ENCODE measurements at regions not wholly inside any gene's neighbourhood (a gene's known extent, or its start where the extent isn't known, plus 50 kb on each side); places are given as distances from the start of the nearest gene placed in this dataset.

DNA sequence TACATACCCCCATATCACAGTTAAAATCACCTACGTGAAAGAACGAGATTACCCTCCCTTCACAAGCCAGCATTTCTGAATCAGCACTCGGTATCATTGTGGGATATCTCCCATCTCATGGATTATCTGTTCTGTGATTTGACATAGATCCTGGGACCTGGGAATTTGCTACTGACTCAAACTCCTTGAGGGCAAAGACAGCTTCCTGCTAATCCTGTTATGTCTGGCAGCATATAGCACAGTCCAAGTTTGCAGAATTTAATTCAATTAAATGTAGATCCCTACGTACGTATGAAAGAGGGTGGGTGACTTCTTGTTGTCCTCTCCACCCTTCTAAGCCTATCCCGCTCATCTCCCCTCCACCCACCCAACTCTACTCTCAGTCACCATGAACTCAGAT is 476.5 kb downstream of the KLF5 start:
- no peaks in the 10 kb centered on the region for H3K9me1 ChIP-seq (ENCODE audit: insufficient read depth, low read length)
- no peak overlapping the region for H3K4me2 ChIP-seq (ENCODE audit: low read depth, low read length)
- no peak overlapping the region for H2BK20ac ChIP-seq (ENCODE audit: low read depth, low read length)
- H3K14ac ChIP-seq (replicated peaks; ENCODE audit: low read depth, low read length): no peak overlapping the region
- WGBS, 2 experiments (ENCODE audit: extremely low coverage in 2 of 2, insufficient read length in 1 of 2): 100% methylated on average over 1 of the region's 6 CpGs; no CpG with 5 or more reads in 1 of the 2 experiments
- H3K9ac ChIP-seq (ENCODE audit: low read depth, low read length): no peak overlapping the region
- no peaks in the 10 kb centered on the region for H3K9me3 ChIP-seq (ENCODE audit: control insufficient read depth, insufficient read depth, low read length)
- H3K4me1 ChIP-seq (ENCODE audit: control insufficient read depth, insufficient read depth, low read length): no peaks in the 10 kb centered on the region
- BruUV-seq (replicated peaks): no TSS peak
- no peak overlapping the region for H2BK15ac ChIP-seq (ENCODE audit: low read depth, low read length)
- dilution Hi-C loops (cut with HindIII; ENCODE audit: low sequenced_read_pairs, unreplicated experiment): no loop called here
- no peak overlapping the region for H3K23ac ChIP-seq (ENCODE audit: low read depth, low read length)
- no peak overlapping the region for H2AFZ ChIP-seq (replicated peaks; ENCODE audit: low read length, poor library complexity)
- intact Hi-C loops (cut with micrococcal nuclease): no loop called here
- no peak overlapping the region for H3K18ac ChIP-seq (ENCODE audit: low read depth, low read length)
- no peaks in the 10 kb centered on the region for H4K20me1 ChIP-seq (ENCODE audit: insufficient read depth, low read length)
- ChIA-PET POLR2A (ENCODE audit: unreplicated experiment) (no interaction called here), CTCF (no interaction called here)
- no peak for ATAC-seq (ENCODE audit: low read depth)
- no peak overlapping the region for H4K8ac ChIP-seq (ENCODE audit: low read depth in 2 of 2, low read length in 2 of 2)
- H2BK5ac ChIP-seq (ENCODE audit: low read depth, low read length, poor library complexity, severe bottlenecking): no peak overlapping the region
- H4K5ac ChIP-seq (ENCODE audit: low read depth, low read length): no peak overlapping the region
- no peak overlapping the region for H4K91ac ChIP-seq (ENCODE audit: insufficient read depth, low read depth, low read length)
- H2AK5ac ChIP-seq (ENCODE audit: low read depth, low read length): no peak overlapping the region
- H2AK9ac ChIP-seq (replicated peaks; ENCODE audit: low read depth, low read length, poor library complexity): no peak overlapping the region
- TF ChIP-seq RFX5 (IDR thresholded peaks at IDR 0.05; ENCODE audit: low read depth, low read length) (no peak), CEBPB (IDR thresholded peaks at IDR 0.05; ENCODE audit: low read depth, low read length) (no peak)
- TF ChIP-seq, protein P1, sequence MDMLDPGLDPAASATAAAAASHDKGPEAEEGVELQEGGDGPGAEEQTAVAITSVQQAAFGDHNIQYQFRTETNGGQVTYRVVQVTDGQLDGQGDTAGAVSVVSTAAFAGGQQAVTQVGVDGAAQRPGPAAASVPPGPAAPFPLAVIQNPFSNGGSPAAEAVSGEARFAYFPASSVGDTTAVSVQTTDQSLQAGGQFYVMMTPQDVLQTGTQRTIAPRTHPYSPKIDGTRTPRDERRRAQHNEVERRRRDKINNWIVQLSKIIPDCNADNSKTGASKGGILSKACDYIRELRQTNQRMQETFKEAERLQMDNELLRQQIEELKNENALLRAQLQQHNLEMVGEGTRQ (IDR thresholded peaks at IDR 0.05; ENCODE audit: low read depth, low read length): no peak
- no peaks in the 10 kb centered on the region for H3K36me3 ChIP-seq (ENCODE audit: control insufficient read depth, insufficient read depth, low read length)
- no peak overlapping the region for H2BK120ac ChIP-seq (ENCODE audit: low read depth, low read length)
- no peaks in the 10 kb centered on the region for H3K27me3 ChIP-seq (ENCODE audit: control insufficient read depth, insufficient read depth, low read length)
- in situ Hi-C loops (cut with MboI; ENCODE audit: low sequenced_read_pairs): no loop called here
- no peak overlapping the region for H3K56ac ChIP-seq (ENCODE audit: extremely low read depth, insufficient read depth, low read length)
- H3K79me1 ChIP-seq (ENCODE audit: low read depth in 1 of 2, low read length in 2 of 2): no peaks in the 10 kb centered on the region
- no peak overlapping the region for H3K27ac ChIP-seq (ENCODE audit: insufficient read depth, low read length)
- no peak overlapping the region for H3K4me3 ChIP-seq (ENCODE audit: insufficient read depth, low read depth, low read length)
- no peak for DNase-seq
- H3K4ac ChIP-seq (ENCODE audit: low read depth, low read length): no peak overlapping the region
